Vagina (tissue), 2 donors: ENCODE measurements at regions not wholly inside any gene's neighbourhood (a gene's known extent, or its start where the extent isn't known, plus 50 kb on each side); places are given as distances from the start of the nearest gene placed in this dataset.

Experiments
- DNase-seq, 2 donors: peaks; one replicate each; pipeline ENCODE4 v3.0.0-alpha.2; 2017; ENCODE audit errors: extremely low spot score in 2 of 2
- H3K27ac ChIP-seq: fragments of 200-600 bp; sonication (generic); one replicate; pipeline ENCODE4 v1.5.1; 2019
- H3K27me3 ChIP-seq: fragments of 200-600 bp; sonication (generic); one replicate; pipeline ENCODE4 v1.5.1; 2019
- H3K36me3 ChIP-seq, 2 donors: fragments of 200-600 bp; sonication (generic); one replicate each; pipeline ENCODE4 v1.5.1; 2017 to 2019
- H3K4me1 ChIP-seq: fragments of 200-600 bp; sonication (generic); one replicate; pipeline ENCODE4 v1.5.1; 2019
- H3K4me3 ChIP-seq, 2 donors: fragments of 200-600 bp; sonication (generic); 1 replicate in 1 of 2; 2 replicates in 1 of 2; pipeline ENCODE4 v1.5.1; 2016 to 2019
- H3K9me3 ChIP-seq: fragments of 200-600 bp; sonication (generic); one replicate; pipeline ENCODE4 v1.5.1; 2019
- POLR2A ChIP-seq, 2 donors: fragments of 450-650 bp; IDR thresholded peaks; one replicate each; pipeline ENCODE4 v1.6.1; 2017; ENCODE audit warnings: antibody characterized with exemption in 2 of 2, mild to moderate bottlenecking in 2 of 2, moderate library complexity in 2 of 2
- POLR2AphosphoS5 ChIP-seq, 2 donors: sonication (generic); formaldehyde crosslinking; IDR thresholded peaks; one replicate each; pipeline ENCODE4 v1.9.0; 2017; ENCODE audit warnings: antibody characterized with exemption in 2 of 2, mild to moderate bottlenecking in 2 of 2, low read depth in 1 of 2; ENCODE audit not compliant: insufficient read depth in 1 of 2
- intact Hi-C: fragments of 100-400 bp; cut with DNase I; formaldehyde crosslinking; loops from one replicate; pipeline ENCODE4 v1.15.1; 2023
- TF ChIP-seq, protein P1 (sequence below), 3 experiments: fragments of 450-650 bp in 2 of 3; fragments of 200-600 bp in 1 of 3; sonication (generic) in 1 of 3; IDR thresholded peaks; one replicate each; pipeline ENCODE4 v1.5.1; 2017 to 2019; ENCODE audit warnings: antibody characterized with exemption in 3 of 3, mild to moderate bottlenecking in 2 of 3, moderate library complexity in 2 of 3

DNA sequence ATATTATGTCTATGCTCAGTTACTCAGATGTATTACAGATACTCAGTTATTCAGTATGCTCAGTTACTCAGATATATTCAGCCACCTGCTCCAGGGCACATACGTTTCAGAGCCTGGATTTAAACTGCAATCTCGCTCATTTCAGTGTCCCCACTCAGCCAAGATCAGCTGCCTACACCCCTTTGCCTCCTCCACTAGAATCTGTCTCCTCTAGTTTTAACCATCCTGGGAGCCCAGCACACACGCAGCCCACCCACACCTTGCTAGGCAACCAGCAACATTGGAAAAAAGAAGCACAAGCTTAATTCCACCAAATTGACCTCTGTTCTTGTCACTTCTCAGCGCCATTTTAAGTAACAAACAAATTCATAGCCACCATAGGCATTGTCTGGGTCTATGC is 246.2 kb downstream of the QDPR start:
- Histone ChIP-seq H3K27me3 (no peaks in the 10 kb centered on the region), H3K27ac (no peak overlapping the region), H3K4me3 (no peak overlapping the region), H3K9me3 (no peaks in the 10 kb centered on the region), H3K36me3 (no peaks in the 10 kb centered on the region), H3K4me1 (no peaks in the 10 kb centered on the region)
- intact Hi-C loops, result no loop called here
- DNase-seq, result no peak
- TF ChIP-seq, protein P1, sequence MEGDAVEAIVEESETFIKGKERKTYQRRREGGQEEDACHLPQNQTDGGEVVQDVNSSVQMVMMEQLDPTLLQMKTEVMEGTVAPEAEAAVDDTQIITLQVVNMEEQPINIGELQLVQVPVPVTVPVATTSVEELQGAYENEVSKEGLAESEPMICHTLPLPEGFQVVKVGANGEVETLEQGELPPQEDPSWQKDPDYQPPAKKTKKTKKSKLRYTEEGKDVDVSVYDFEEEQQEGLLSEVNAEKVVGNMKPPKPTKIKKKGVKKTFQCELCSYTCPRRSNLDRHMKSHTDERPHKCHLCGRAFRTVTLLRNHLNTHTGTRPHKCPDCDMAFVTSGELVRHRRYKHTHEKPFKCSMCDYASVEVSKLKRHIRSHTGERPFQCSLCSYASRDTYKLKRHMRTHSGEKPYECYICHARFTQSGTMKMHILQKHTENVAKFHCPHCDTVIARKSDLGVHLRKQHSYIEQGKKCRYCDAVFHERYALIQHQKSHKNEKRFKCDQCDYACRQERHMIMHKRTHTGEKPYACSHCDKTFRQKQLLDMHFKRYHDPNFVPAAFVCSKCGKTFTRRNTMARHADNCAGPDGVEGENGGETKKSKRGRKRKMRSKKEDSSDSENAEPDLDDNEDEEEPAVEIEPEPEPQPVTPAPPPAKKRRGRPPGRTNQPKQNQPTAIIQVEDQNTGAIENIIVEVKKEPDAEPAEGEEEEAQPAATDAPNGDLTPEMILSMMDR (IDR thresholded peaks at IDR 0.05), result no peak
- TF ChIP-seq POLR2AphosphoS5 (IDR thresholded peaks at IDR 0.05; ENCODE audit: insufficient read depth in 1 of 2, low read depth in 1 of 2) (no peak), POLR2A (IDR thresholded peaks at IDR 0.05) (no peak)

- H3K4me3 ChIP-seq, result no peak overlapping the region
- intact Hi-C loops, result no loop called here
- no peaks in the 10 kb centered on the region for H3K36me3 ChIP-seq
- no peak for DNase-seq
- no peaks in the 10 kb centered on the region for H3K9me3 ChIP-seq
- H3K4me1 ChIP-seq, result no peaks in the 10 kb centered on the region
- H3K27me3 ChIP-seq, result no peaks in the 10 kb centered on the region
- TF ChIP-seq POLR2AphosphoS5 (IDR thresholded peaks at IDR 0.05; ENCODE audit: insufficient read depth in 1 of 2, low read depth in 1 of 2) (no peak), POLR2A (IDR thresholded peaks at IDR 0.05) (no peak)
- TF ChIP-seq, protein P1 (IDR thresholded peaks at IDR 0.05), result no peak
- H3K27ac ChIP-seq, result no peak overlapping the region
Observed at GRCh38 chr4:17265139-17265538, 246.8 kb downstream of the QDPR start.

DNA sequence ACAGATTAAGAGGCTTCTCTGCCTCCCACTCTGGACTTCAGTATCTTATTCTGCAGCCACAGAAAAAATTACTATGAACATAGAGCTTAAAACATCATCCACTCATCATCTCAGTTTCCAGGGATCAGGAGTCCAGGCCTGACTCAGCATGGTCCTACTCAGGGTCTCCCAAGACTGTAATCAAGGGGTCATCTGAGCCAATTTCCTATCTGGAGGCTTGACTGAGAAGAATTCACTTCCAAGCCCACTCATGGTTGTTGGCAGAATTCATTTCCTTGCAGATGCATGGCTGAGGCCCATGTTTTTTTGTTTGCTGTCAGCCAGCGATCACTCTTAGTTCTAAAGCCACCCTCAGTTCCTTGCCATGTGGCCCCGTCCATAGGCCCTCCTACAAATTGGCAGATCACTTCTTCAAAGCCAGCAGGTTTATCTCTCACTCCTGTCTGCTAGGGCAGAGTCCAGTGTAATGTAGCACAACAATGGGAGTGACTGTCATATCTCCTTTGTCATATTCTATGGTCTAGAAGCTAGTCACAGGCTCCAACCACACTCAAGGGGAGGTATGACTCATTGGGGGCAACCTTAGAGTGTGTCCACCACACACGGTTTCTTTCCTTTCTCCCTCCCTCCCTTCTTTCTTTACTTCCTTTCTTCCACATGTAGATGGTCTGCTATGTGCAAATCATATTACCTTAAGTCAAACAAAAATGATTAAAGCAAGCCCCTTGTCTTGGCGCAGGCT is 251.6 kb downstream of the QDPR start:
- Histone ChIP-seq H3K9me3 (no peaks in the 10 kb centered on the region), H3K36me3 (no peaks in the 10 kb centered on the region), H3K4me3 (no peak overlapping the region), H3K4me1 (no peaks in the 10 kb centered on the region), H3K27ac (no peak overlapping the region), H3K27me3 (no peaks in the 10 kb centered on the region)
- TF ChIP-seq, protein P1 (IDR thresholded peaks at IDR 0.05), result no peak
- intact Hi-C loops, result no loop called here
- DNase-seq, result no peak

GRCh38 chr4:17258106-17258505 is 253.8 kb downstream of the QDPR start:
- H3K4me3 ChIP-seq, result no peak overlapping the region
- no peak overlapping the region for H3K27ac ChIP-seq
- intact Hi-C loops, result no loop called here
- no peaks in the 10 kb centered on the region for H3K27me3 ChIP-seq
- no peak for TF ChIP-seq POLR2A (IDR thresholded peaks at IDR 0.05)
- TF ChIP-seq, protein P1 (IDR thresholded peaks at IDR 0.05), result no peak
- no peak for TF ChIP-seq POLR2AphosphoS5 (IDR thresholded peaks at IDR 0.05; ENCODE audit: insufficient read depth in 1 of 2, low read depth in 1 of 2)
- DNase-seq, result no peak
- H3K4me1 ChIP-seq, result no peaks in the 10 kb centered on the region
- no peaks in the 10 kb centered on the region for H3K9me3 ChIP-seq
- no peaks in the 10 kb centered on the region for H3K36me3 ChIP-seq

GRCh38 chr4:17252131-17252530 is 259.8 kb downstream of the QDPR start:
- no peak for TF ChIP-seq POLR2AphosphoS5 (IDR thresholded peaks at IDR 0.05; ENCODE audit: insufficient read depth in 1 of 2, low read depth in 1 of 2)
- TF ChIP-seq POLR2A (IDR thresholded peaks at IDR 0.05), result no peak
- TF ChIP-seq, protein P1 (IDR thresholded peaks at IDR 0.05), result no peak
- H3K4me3 ChIP-seq, result no peak overlapping the region
- intact Hi-C loops, result no loop called here

More at GRCh38 chr4:17252131-17252530, 259.8 kb downstream of the QDPR start:
- H3K27ac ChIP-seq, result no peak overlapping the region
- no peak for DNase-seq
- no peaks in the 10 kb centered on the region for H3K27me3 ChIP-seq
- no peaks in the 10 kb centered on the region for H3K36me3 ChIP-seq
- no peaks in the 10 kb centered on the region for H3K9me3 ChIP-seq
- no peaks in the 10 kb centered on the region for H3K4me1 ChIP-seq
